Right lobe of liver (tissue), 6 donors: ENCODE measurements at regions not wholly inside any gene's neighbourhood (a gene's known extent, or its start where the extent isn't known, plus 50 kb on each side); places are given as distances from the start of the nearest gene placed in this dataset.
"Not testable (repeated sequence)": the region's sequence is repeated elsewhere in the genome, so short reads cannot be mapped to it uniquely, and the experiment has no call there.

Experiments used
- ATAC-seq, 4 donors: fragments of 200-7000 bp; cut with Tn5 transposase; one replicate each; pipeline ENCODE4 v1.9.1; 2020; ENCODE audit warnings: mild to moderate bottlenecking in 4 of 4, moderate library complexity in 4 of 4
- DNase-seq, 3 donors: peaks; one replicate each; pipeline ENCODE4 v3.0.0-alpha.2; 2020
- H3K27ac ChIP-seq, 3 donors: fragments of 200-600 bp; one replicate each; pipeline ENCODE4 v1.8.0; 2022
- H3K27me3 ChIP-seq, 2 donors: fragments of 200-600 bp; one replicate each; pipeline ENCODE4 v1.8.0; 2022
- H3K36me3 ChIP-seq, 4 donors: fragments of 200-600 bp; sonication (generic) in 1 of 4; one replicate each; pipeline versions ENCODE4 v1.5.1 to v1.8.0; 2017 to 2022; ENCODE audit warnings: control low read depth in 1 of 4
- H3K4me1 ChIP-seq, 4 donors: fragments of 200-600 bp; sonication (generic) in 1 of 4; one replicate each; pipeline versions ENCODE4 v1.5.1 to v1.8.0; 2017 to 2022; ENCODE audit warnings: control low read depth in 1 of 4
- H3K4me3 ChIP-seq, 3 donors: fragments of 200-600 bp; one replicate each; pipeline ENCODE4 v1.8.0; 2022
- H3K9me3 ChIP-seq, 4 donors: fragments of 200-600 bp; sonication (generic) in 1 of 4; one replicate each; pipeline versions ENCODE4 v1.5.1 to v1.8.0; 2017 to 2022; ENCODE audit warnings: control low read depth in 1 of 4
- CTCF ChIP-seq, 4 donors: fragments of 200-600 bp in 3 of 4; fragments of 450-650 bp in 1 of 4; IDR thresholded peaks; one replicate each; pipeline versions ENCODE4 v1.5.1 to v1.8.0; 2016 to 2022; ENCODE audit warnings: antibody characterized with exemption in 4 of 4, mild to moderate bottlenecking in 2 of 4
- POLR2A ChIP-seq: fragments of 450-650 bp; IDR thresholded peaks from one replicate; pipeline ENCODE4 v1.6.1; 2017; ENCODE audit warnings: antibody characterized with exemption, mild to moderate bottlenecking
- WGBS: methylation state at CpG from one replicate; pipeline ENCODE4 v1.1.6; 2018; ENCODE audit warnings: low coverage, low lambda C conversion rate; ENCODE audit not compliant: insufficient coverage; ENCODE audit errors: missing lambda C conversion rate; 5-methylcytosine and 5-hydroxymethylcytosine counted together
- intact Hi-C, 2 donors: fragments of 100-400 bp; cut with DNase I; formaldehyde crosslinking; loops; one replicate each; pipeline versions ENCODE4 v1.11.2 to v1.14.1; 2022
- donor health status: DM: no; HTN: yes; CAD: no.
- donor health status: DM: no; HTN: no; CAD: no.
- donor health status: DM: no; HTN: no; CAD: no.
- donor health status: DM: no; HTN: yes; CAD: no.
- donor health status: DM: no; HTN: yes; CAD: no.

GRCh38 chr1:143778178-143778577, 193.6 kb downstream of the FAM72C start:
- H3K4me1 ChIP-seq, H3K27ac ChIP-seq, H3K4me3 ChIP-seq, DNase-seq, H3K9me3 ChIP-seq, intact Hi-C loops, H3K27me3 ChIP-seq, H3K36me3 ChIP-seq: not testable (repeated sequence)
- peak in 2 of 4 donors; percentile 13 to 62 for TF ChIP-seq CTCF (IDR thresholded peaks at IDR 0.05)
- ATAC-seq, result peak; percentile 92 to 98 (median 97)
- WGBS, result no CpG with 5 or more reads among the region's 1 CpG

- ATAC-seq, result peak in 3 of 4 donors; percentile 22 to 61 (median 47)
- 44% methylated on average over 2 of the region's 2 CpGs for WGBS
- H3K27me3 ChIP-seq, intact Hi-C loops, H3K4me1 ChIP-seq, H3K9me3 ChIP-seq, DNase-seq, H3K27ac ChIP-seq, H3K36me3 ChIP-seq, H3K4me3 ChIP-seq: not testable (repeated sequence)
Observed at GRCh38 chr1:143764831-143765230, 207.0 kb downstream of the FAM72C start.

- peaks cover 0 to 10% (median 0%) of the 10 kb centered on the region in 4 donors for H3K4me1 ChIP-seq
- ATAC-seq, H3K36me3 ChIP-seq, H3K27ac ChIP-seq, intact Hi-C loops, H3K4me3 ChIP-seq, H3K9me3 ChIP-seq, DNase-seq, H3K27me3 ChIP-seq: not testable (repeated sequence)
- WGBS, result 54% methylated on average over 5 of the region's 7 CpGs
Observed at GRCh38 chr1:143760366-143760765, 211.4 kb downstream of the FAM72C start.

- H3K4me3 ChIP-seq, H3K36me3 ChIP-seq, H3K9me3 ChIP-seq, H3K27me3 ChIP-seq, intact Hi-C loops: not testable (repeated sequence)
- ATAC-seq, result peak; percentile 85 to 97 (median 96)
- Histone ChIP-seq H3K4me1 (peaks cover 0 to 21% (median 1%) of the 10 kb centered on the region in 4 donors), H3K27ac (peak overlapping the region in 2 of 3 donors; percentile 67 to 77)
- DNase-seq, result peak; percentile 35 to 81 (median 62)
- WGBS, result 10% methylated on average over 2 of the region's 3 CpGs
Observed at GRCh38 chr1:143755961-143756360, 215.8 kb downstream of the FAM72C start.

- Histone ChIP-seq H3K4me1 (peaks cover 0 to 2% (median 0%) of the 10 kb centered on the region in 4 donors), H3K36me3 (no peaks in the 10 kb centered on the region), H3K9me3 (no peaks in the 10 kb centered on the region), H3K27me3 (no peaks in the 10 kb centered on the region), H3K27ac (no peak overlapping the region), H3K4me3 (no peak overlapping the region)
- WGBS, result 43% methylated on average over 3 of the region's 3 CpGs
- ATAC-seq, result no peak
- TF ChIP-seq CTCF (IDR thresholded peaks at IDR 0.05) (no peak), POLR2A (no peak)
- intact Hi-C loops, result no loop called here
- no peak for DNase-seq
Observed at GRCh38 chr1:143748906-143749305, 222.9 kb downstream of the FAM72C start.

- no peaks in the 10 kb centered on the region for H3K36me3 ChIP-seq
- H3K4me1 ChIP-seq, result peaks cover 0 to 11% (median 0%) of the 10 kb centered on the region in 4 donors
- peak overlapping the region; percentile 20 to 61 (median 51) for H3K4me3 ChIP-seq
- DNase-seq (peak in 1 of 3 donors; percentile 51), ATAC-seq (peak; percentile 29 to 53 (median 40))
- TF ChIP-seq POLR2A, result no peak
- TF ChIP-seq CTCF (IDR thresholded peaks at IDR 0.05), result no peak
- no peaks in the 10 kb centered on the region for H3K27me3 ChIP-seq
- intact Hi-C loops, result no loop called here
- no peaks in the 10 kb centered on the region for H3K9me3 ChIP-seq
- WGBS, result under 1% methylated on average over 12 of the region's 14 CpGs
- H3K27ac ChIP-seq, result peak overlapping the region; percentile 57 to 92 (median 90)
Observed at GRCh38 chr1:143736562-143736961, 235.2 kb downstream of the FAM72C start.
